GM21390 (cell line): ENCODE measurements at regions not wholly inside any gene's neighbourhood (a gene's known extent, or its start where the extent isn't known, plus 50 kb on each side); places are given as distances from the start of the nearest gene placed in this dataset.

ENCODE experiments used
- ATAC-seq: cut with Tn5 transposase; IDR thresholded peaks from one replicate; pipeline ENCODE4 v1.9.1; 2021; ENCODE audit not compliant: unreplicated experiment

DNA sequence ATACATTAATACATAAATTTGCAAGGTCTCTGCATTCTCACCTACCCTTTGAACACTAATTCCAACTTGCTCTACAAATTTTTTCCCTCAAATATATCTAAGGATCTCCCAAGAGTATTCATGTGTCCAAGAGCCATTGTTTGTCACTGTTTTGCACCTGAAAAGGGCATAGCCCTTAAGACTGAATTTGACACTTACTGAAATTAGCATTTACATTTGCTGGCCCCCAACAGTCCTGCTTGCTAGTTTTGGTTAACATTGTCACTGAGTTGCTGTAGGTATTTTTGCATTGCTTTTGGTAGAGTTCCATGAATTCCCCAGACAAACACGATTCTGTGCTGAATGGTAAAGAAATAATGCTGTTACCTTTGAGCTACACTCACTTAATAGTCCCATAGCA, 57.3 kb downstream of the KCNA4 start:
- no peak for ATAC-seq

DNA sequence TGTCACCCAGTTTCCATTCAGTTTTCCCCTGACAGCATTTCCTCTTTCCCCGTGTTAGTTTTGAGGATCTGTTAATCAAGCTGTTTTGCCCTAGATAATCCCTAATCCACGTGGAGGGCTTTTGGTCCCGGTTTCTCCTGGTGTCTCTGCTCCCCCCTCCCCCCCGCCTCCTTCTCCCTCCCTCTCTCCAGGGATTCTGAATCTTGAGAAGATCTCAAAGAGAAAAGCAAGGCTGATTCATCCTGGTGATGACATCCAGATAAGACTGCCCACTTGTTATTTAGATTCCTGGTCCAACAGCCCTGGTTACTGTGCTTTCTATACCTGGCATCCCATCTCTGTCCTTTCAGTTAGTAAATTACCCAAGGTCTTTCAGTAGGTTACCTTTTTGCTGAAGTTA, 59.4 kb downstream of the KCNA4 start:
- ATAC-seq = no peak

DNA sequence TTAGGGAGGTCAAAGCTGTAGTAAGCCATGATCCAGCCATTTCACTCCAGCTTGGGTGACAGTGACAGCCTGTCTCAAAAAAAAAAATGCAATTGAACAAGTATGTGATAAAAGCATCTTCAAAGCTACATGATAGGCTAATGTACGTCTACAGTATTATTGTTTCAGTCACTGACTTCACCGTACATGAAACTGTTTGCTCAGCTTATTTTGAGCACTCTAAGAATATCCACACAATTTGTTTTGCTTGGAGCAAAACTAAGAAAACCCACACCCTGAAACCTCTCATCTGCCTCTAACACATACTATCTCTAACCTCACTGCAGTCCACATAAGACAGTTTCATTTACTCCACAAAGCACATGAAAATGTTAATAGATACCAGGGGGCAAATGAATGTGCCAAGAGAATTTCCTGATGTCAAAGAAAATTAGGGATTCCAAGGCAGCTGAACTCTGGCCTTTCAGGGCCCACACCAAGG, 60.7 kb downstream of the KCNA4 start:
- no peak for ATAC-seq

DNA sequence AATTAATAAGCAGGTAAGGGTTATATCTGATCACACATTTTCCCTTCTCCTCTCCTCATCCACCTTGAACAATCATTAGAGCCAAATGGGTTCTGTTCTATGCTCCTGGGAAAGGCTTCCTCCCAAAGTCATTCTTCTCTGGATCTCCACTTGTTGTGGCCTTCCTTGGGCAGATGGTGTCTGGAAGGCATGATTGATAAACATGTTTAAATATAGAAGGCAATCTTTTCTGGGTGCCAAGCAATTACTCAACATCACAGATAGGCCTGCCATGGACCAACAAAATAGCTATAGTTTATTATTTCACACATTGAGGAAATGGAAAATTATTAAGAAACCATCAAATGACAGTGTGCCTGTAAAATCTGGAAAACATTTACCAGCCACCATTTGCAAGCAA, 73.5 kb downstream of the KCNA4 start:
- no peak for ATAC-seq

DNA sequence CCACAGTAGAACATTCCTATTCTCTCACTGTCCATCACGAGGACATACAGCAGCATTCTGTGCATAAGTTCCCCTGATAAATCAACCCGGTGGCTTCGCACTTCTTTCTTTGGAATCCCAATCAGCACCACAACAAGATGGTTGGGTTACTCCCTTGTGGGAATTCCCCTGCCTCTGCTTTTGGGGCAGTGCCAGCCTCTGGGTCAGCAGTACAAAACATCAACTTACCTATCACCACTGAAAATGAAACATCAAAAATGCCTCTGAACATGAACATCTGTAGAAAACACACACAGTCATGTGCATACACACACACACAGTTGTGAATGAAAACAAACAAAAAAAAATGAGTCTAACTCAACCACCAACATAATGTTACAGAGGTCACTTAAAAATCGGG, 79.3 kb downstream of the KCNA4 start:
- no peak for ATAC-seq

DNA sequence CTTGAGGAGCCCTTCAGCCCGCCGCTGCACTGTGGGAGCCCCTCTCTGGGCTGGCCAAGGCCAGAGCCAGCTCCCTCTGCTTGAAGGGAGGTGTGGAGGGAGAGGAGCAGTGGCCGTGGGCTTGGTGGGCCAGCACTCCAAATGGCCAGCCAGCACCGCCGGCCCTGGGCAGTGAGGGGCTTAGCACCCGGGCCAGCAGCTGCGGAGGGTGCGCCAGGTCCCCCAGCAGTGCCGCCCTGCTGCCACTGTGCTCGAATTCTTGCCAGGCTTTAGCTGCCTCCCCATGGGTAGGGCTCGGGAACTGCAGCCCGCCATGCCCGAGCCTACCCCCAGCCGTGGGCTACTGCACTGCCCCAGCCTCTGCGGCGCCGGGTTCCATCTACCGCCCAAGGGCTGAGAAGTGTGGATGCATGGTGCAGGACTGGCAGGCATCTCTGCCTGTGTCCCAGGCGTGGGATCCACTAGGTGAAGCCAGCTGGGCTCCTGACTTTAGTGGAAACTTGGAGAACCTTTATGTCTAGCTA, 82.7 kb downstream of the KCNA4 start:
- ATAC-seq = no peak

DNA sequence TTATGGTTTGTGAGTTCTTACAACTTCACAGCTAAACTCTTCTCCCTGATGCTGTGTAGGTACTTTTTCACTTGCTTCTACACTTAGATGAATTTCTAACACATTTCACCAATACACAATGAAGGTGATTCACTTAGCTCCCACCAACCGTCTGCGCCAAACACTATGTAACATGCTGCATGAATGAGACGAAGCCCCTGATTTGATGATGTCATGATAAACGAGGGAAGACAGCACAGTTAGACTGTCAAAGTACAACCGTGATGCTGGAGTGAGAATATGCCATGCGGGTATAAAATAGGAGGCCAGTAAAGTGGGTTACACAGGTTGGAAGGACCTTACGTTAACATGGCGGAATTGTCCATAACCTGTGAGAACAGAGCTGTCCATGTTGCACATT, 100.8 kb downstream of the KCNA4 start:
- ATAC-seq = no peak

DNA sequence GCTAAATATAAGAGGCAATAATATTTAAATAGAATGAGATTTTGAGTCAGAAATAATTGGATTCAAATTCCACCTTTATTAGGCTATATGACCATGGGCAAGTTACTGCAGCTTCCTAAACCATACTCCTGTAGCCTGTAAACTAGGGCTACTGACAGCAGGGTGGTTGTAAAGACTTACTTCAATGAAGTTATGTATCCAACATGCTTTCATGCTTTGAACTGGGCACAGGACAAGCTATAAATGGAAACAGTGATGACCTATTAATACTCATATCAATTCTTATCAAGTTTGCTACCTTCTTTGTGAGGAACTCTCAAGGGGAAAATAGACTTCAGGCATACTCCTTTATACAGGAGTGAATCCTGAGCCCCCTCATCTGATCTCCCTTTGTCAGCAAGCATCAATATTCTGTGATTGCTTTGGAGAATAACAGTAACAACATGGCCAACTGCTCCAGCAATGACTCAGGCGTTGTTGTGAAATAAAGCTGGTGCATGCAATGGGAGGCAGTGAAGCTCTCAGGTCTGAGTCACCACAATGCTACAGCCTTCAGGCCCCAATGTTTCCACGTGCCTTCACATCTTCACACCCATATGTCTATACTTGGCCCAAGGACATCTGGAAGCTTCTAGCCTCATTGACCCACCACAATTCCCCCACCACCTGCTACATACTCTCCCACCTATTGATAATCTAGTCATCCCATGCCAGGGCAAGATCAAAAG, 102.5 kb downstream of the KCNA4 start:
- no peak for ATAC-seq

DNA sequence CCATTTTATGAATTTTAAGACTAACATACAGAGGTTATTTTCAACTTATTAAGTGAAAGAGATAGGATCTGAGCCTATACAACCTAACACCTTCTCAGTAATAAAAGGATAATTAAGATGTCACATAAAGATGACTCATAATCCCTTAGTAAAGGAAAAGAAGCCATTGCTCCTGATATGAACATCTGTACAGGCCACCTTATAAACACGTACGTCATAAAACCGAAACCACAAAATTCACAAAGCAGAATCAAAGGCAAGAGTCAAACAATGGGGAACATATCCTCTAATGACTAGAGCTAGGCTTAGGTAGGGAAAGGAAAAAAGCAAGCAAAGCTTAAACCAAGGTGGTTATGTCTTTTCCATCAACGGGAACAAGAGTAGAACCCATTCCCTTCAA, 103.5 kb downstream of the KCNA4 start:
- no peak for ATAC-seq

DNA sequence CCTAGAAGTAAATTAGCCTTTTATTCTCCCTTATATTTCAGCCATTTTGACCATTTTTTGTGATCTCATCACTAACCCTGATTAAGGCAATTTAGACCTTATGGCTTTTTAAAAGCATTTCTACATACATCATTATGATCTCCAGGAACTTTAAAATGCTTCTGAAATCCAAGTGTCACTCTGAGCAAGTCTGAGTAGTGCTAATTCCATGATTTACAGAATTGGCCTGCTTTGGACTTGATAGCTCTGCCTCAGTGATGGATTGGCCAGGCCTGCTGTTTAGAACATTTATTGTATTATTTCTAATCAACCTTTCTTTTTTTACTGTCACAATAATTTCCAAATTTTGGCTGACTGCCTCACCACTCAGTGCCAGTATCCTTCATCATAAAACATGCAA, 116.4 kb downstream of the KCNA4 start:
- no peak for ATAC-seq

DNA sequence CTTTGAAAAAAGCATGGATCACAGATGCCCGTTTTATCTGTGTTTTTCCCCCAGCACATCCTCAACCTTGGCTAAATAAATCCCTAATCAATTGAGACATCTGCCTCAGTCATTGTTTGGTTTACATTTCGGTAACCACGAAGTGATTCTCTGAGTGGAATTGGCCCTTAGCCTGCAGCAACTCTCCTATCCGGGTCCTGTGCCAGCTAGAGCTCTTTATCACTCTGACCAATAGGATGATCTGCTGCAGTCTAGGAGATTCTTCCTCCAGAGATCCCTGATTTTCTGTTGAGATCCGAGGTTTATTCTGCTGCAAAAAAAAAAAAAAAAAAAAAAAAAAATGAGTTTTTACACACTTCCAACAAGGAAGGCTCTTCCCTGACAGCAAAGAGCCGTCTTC, 137.3 kb downstream of the KCNA4 start:
- no peak for ATAC-seq

DNA sequence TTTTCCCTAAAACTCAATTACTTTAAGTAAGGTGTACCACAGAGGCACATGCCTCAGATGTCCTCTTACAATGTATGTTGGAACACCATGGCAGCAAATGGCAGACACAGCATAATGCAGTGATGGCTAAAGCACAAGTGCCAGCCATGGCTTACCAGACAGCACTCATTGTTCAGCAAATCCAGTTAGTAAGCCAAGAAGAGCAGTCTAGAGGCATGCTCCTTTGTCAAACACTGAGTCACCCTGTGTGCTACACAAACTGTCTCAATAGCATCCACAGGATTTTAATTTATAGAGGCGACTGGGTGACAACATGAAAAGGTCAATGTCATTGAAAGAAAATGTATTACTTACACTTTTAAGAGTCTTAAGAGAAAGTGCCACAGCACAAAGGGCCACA, 140.6 kb downstream of the KCNA4 start:
- ATAC-seq = no peak

DNA sequence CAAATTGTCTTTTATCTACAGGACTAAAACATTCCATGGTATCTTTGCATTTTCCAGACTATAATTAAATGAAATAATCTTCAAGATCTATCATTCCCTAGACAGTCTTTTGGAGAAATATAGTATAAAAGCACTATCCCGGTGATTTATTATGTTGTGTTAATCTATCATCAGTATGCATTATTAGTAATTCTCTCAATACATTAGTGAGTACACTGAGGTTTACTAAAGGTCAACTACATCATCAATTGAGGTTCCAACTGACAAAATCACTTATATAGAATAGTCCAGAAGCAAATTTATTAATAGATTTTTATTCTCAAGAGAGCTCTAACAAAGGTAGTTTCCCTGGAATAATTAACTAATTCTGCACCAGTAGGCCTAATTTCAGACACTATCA, 169.6 kb downstream of the KCNA4 start:
- ATAC-seq = no peak

DNA sequence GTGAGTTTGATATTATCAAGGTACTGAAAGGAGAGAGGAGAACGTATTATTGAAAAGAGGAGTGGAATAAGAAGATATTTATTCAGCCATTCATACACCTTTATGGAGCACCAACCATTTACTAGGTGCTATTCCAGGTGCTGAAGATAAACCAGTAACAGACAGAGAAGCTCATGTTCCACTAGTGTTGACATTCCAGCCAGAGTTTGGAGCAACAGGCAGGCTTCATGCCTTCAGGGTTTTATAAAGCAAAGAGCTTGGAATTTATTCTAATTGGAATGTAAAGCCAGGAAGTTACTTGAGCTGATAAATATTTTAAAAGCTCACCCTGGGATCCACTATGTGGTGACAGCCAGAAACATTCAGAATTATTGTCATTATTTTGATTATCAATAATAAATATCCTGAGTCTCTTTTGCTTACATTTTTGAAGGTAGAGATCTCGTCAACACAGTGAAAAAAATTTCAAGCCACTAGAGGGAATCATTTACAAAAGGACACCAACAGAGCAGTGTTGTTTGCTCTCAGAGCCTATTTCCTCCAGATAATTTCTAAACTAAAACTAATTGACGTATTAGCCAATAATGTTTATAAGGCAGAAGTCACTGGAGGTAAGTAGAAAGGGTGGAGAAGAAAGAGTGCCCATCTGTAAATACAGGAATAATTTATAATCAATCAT, 172.0 kb downstream of the KCNA4 start:
- ATAC-seq = no peak

DNA sequence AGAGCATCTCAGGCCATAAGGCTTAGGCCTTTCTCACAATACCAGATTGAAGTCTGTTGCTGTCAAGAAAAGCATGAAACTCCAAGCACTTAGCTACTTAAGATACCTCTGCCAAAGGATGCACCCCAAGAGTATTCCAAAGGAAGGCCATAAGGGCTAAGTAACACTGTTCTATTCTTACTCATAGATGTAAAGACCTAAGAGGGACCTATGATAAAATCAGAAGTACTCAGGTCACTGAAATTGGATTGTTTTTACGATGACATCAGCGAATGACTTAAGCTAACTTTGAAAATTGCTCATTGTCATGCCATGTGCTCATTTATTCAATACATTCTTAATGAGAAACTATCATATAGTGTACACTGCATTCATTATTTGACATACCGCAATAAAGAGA, 172.8 kb downstream of the KCNA4 start:
- ATAC-seq = no peak

DNA sequence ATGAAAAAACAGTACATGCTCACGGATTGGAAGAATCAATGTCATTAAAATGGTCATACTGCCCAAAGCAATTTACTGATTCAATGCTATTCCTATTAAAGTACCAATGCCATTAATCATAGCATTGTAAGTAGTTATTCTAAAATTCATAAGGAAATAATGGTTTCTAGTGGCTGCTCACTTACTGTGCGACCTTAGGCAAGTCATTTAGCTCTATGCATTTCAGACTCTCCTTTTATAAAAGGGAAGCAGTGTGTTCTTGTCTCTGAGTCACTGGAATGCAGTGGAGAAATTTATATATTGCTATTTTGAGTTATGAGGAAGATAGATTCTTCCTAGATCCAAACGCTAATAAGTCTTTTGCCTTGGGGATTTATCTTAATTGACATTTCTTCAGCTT, 174.8 kb downstream of the KCNA4 start:
- ATAC-seq = no peak

DNA sequence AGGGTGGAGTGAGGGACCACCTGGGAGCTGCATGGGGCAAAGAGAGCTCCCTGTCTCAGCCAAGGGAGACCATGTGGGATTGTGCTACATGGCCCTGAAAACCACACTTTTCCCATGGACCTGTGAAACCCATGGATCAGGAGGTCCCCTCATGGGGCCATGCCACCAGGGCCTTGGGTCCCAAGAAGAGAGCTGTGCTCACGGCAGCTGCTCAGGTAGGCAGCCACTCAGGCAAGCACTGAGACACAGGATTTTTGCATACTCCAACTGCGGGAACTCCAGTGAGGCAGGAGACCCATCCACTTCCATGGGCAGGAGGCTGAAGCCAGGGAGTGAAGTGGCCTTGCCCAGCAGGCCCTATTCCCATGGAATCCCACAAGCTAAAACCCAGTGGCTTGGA, 190.0 kb downstream of the KCNA4 start:
- ATAC-seq = no peak

DNA sequence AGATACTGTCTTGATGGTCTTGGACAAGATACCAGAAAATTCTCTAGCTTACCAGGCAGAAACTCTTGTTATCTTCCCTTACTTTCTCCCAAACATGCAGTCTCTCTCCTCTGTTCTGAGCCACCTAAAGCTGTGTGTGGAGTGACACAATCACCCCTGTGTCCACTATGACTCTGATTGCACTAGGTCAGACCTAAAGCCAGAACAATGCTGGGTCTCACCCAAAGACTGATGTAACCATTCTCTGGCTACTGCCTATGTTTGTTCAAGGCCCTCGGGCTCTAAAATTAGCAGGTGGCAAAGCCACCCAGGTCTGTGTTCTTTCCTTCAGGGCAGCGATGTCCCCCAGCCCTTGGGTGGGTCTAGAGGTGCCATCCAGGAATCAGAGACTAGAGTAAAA, 200.5 kb downstream of the KCNA4 start:
- ATAC-seq = no peak

DNA sequence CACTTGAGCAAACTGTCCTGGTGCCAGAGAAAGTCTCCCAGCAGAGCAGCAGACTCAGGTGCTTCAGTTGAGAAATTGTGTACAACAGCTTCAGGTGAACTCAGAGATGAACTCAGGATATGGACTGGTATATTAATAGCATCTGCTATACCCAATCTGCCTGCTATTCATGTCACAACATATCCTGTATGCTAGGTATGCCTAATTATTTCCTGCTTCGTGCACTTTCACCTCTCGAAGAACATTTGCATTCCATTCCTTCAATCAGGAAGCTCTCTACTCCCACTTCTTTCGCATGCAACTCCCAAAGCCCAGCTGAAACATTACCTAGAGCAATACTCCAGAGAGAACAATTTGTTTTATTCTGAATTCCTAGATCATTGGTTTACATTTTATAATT, 207.7 kb downstream of the KCNA4 start:
- no peak for ATAC-seq

DNA sequence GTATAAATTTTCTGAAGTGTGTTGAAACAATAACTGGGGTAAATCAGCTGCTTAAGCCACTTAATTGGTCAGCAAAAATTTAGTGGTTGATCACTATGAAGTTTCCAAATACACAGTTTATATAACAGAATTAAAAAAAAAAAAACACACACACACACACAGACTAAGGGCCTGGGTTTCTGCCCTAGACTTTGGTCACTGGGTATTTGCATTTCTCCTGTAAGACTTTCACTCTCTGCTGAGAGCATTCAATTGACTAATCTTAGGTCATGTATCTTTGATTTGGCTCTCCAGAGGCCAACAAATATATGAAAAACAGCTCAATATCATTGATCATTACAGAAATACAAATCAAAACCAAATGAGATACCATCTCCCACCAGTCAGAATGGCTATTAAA, 214.3 kb downstream of the KCNA4 start:
- no peak for ATAC-seq

DNA sequence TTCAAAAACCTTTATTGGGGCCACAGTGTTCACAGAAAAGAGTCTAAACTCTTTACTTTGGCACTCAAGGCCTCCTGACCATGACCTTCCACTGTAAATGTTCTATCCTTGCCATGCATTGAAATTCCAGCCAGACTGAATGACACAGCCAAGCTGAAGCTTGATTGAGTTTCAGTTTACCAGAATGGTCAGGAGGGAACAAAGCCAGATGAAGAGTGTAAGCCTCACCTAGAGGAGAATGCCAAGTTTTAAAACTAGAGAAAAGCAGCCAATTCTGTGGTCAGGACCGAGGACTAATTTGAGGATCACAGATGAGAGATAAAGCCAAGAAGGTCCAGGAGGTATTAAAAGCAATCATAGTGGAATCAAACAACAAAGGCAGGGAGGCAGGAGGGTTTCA, 215.3 kb downstream of the KCNA4 start:
- ATAC-seq = no peak

DNA sequence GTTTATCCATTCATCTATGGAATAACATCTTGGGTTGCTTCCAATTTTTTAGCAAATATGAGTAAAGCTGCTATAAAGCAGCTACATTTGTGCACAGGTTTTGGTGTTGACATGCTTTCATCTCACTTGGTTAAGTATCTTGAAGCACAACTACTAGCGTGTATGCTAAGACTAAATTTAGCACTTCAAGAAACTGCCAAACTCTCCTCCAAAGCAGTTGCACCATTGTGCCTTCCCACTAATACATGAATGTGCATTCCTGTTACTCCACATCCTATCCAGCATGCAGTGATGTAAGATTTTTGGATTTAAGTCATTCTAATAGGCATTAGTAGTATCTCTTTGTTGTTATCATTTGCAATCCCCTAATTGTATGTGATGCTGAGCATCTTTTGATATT, 230.7 kb downstream of the KCNA4 start:
- ATAC-seq = no peak

DNA sequence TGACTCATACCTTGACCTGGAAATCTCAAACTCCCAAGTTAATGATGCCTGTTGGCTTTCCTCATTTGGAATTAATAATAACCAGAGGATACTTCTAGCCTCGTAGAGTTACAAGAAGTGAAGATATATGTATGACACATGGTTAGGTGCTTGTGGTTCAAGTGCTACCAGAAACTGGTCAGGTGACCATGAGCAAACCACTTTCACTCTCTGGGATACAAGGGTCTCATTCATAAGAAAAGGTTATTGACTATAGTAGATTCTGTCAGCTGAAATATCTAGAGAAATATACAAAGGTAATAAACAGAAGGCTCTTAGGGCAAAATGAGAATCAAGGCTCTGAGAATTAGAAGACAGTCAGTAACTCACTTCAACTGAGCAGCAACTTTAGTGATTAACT, 233.3 kb downstream of the KCNA4 start:
- ATAC-seq = no peak
